GM19467 (cell line): ENCODE measurements at regions not wholly inside any gene's neighbourhood (a gene's known extent, or its start where the extent isn't known, plus 50 kb on each side); places are given as distances from the start of the nearest gene placed in this dataset.

Experiments used
- ATAC-seq: cut with Tn5 transposase; IDR thresholded peaks from one replicate; pipeline ENCODE4 v1.9.1; 2021; ENCODE audit warnings: mild to moderate bottlenecking, moderate library complexity; ENCODE audit not compliant: unreplicated experiment

DNA sequence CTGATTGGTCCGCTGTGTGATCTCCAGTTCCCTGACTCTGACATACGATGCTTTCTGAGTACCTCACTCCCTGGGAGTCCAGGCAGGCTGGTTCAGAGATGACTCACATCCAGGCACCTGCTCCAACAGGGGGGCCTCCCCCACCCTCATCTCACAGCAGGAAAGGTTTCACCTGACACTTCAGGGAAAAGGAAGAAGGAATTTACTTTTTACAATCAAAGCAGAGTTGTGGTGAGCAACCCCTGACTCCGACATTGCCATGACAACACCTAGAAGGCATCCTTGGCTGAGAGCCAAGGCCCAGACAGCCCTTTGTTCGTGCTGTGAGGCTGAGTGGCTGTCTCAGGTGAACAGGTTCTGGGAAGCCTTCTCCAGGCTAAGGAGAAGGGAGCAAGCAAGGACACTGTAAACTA, 164.6 kb upstream of the GJB5 start:
- ATAC-seq: no peak

GRCh38 chr1:34591751-34592629, 162.9 kb upstream of the GJB5 start:
- no peak for ATAC-seq

DNA sequence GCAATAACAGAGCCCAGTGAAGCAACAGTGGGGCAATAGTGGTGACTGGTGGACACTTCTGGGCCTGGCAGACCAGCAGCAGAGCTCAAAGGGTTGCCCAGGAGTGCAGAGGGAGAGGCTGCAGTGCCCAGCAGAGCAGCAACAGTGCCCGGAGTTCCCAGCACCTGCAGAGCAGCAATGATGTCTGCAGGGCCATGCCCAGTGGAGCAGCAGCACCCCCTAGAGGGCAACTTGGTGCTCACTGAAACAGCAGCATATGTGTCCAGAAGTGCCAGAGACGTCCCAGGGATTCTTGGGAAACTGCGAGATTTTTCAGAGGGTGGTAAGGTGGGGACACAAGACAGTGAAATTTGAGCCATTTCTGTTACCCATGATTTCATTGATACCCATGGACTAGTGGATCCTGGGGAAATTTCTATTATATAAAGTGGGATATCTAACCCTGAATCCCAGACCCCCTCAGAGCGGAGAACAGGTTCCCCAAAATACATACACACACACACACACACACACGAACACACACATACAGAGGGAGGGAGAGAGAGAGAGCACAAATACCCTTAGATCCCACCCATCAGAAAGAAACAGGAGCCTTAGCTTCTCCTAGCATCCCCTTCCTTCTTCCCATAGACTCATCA, 156.9 kb upstream of the GJB5 start:
- no peak for ATAC-seq

GRCh38 chr1:34602907-34603306, 151.9 kb upstream of the GJB5 start:
- no peak for ATAC-seq

DNA sequence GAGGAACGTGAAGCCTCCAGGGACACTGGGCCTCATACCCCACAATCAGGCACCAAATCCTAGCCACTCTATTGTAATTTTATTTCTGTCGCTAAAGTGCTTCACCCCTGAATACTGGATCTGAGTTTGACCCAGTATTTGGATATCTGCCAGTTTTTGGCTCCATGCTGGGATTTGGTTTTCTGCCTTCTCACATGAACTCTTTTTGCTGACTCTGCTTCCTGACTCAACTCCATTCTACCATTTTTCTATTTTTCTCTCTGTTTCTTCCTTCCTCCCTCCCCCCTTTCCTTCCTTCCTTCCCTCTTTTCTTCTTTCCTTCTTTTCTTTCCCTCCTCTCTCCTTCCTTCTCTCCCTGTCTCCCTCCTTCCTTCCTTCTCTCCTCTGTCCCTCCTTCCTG, 151.3 kb upstream of the GJB5 start:
- no peak for ATAC-seq

GRCh38 chr1:34606504-34606903, 148.3 kb upstream of the GJB5 start:
- ATAC-seq: no peak

- ATAC-seq: no peak
These were observed 144.8 kb upstream of the GJB5 start for GRCh38 chr1:34610063-34610462.

- ATAC-seq: no peak
These were observed 143.3 kb upstream of the GJB5 start for GRCh38 chr1:34611571-34611970.

- ATAC-seq: no peak
These were observed 142.6 kb upstream of the GJB5 start for GRCh38 chr1:34612091-34612827.

DNA sequence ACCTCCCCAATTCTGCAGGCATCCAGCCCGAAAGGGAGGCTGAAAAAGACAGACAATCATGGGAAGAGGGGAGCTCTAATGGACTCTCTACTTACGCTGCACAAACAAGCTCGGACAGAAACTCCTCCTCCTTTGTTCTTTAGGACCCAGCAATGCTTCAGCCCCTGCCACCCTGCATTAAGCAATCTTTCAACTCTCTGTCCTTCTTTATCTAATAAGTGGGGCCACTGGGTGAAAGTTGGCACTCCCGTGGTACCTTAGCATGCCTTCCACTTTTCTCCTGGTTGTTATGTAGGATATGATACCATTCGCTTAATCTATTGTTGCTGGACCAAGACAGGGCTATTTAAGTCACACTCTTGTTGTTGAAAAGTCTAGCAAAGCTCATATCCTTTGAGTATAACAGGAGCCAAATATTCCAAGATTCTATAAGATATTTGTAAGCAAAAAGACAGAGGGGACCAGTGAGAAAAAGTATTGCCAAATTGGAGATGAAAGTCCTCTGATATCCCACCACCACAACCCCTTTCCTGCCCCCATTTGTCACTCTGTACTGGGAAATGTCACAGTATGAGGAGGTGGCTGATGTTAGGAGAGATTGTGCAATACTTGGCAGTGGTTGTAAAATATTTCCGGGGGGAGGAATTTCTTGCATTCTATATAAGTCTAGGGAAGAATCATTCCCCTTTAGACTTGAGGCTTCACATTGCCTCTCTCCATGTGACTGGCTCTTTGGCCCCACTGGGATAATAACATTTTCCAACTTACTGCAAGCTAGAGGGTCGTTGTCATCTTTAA, 137.3 kb upstream of the GJB5 start:
- ATAC-seq: no peak

GRCh38 chr1:34618381-34618780, 136.5 kb upstream of the GJB5 start:
- ATAC-seq: no peak

GRCh38 chr1:34619256-34619655, 135.6 kb upstream of the GJB5 start:
- ATAC-seq: no peak

DNA sequence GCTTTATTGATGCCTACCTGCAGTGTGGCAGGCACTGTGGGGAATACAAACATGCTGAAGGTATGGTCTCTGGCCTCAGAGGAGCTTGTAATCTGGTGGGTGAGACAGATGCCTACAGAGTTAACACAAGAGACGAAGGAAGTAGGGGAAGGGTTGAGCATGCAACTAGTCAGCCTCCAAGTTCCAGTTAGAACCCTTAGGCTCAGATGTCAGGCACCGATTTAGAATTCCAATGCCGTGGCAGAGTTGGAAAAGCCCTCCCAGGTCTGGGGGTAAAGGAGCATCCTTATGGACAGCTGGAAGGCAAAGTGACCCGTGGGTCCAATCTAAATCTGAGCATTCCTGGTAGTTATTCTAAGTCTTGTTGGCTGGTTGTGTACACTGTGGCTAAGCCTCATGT, 132.9 kb upstream of the GJB5 start:
- ATAC-seq: no peak

GRCh38 chr1:34625521-34626015, 129.3 kb upstream of the GJB5 start:
- no peak for ATAC-seq

GRCh38 chr1:34627465-34628240, 127.2 kb upstream of the GJB5 start:
- ATAC-seq: no peak

- ATAC-seq: no peak
These were observed 123.7 kb upstream of the GJB5 start for GRCh38 chr1:34631126-34631525.

DNA sequence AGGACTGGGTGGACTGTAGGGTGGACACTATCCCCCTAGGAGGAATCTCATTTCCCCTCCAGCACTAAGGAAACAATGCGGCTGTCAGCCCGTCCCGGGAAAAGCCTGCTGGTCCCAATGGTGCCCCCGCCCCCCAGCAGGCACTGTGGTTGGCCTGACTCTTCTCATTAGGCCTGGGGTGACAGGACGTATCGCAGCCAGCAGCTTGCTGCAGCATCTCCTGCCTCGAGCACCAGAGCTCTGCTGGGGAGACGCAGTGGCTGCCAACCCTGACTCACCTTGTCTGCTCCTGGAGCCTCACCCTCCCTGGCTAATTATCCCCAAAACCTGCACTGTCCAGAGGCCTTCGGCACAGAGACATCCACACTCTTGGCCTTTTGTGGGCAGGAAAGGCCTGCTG, 115.1 kb upstream of the GJB5 start:
- no peak for ATAC-seq

DNA sequence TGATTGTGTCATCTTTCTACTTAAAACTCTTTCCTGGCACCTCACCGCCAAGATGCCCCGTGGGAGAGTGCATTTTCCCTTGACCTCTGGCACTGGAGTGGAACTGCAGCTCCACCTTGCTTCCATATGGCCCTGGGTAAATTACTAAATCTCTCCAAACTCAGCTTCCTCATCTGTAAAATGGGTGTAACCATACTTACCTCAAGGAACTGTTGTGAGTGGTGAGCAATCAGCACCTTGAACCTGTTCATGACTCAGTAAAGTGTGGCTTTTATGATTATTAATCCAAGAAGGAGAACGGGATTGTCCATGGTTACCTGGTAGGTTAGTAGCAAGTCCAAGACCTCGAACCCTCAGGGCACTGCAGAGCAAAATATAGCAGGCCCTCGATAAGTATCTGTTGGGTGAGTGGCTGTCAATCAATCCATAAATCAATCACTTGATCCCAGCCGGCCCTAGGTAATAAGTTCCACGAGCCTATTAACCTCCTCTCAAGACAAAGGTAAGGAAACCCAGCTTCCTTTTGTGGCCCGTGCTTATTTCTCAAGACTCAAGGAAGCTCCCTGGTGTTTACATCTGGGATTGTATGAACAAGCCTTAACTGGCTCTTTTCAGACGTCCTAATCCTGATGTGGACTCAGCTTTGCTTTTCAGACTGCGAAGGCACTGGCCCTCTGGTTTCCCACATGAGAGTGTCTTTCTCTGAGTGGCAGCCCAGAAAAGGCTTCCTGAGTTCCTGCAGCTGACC, 114.0 kb upstream of the GJB5 start:
- ATAC-seq: no peak

- ATAC-seq: no peak
These were observed 112.2 kb upstream of the GJB5 start for GRCh38 chr1:34642679-34643078.
